Naive thymus-derived CD4-positive, alpha-beta T cell (primary cell): ENCODE measurements at regions not wholly inside any gene's neighbourhood (a gene's known extent, or its start where the extent isn't known, plus 50 kb on each side); places are given as distances from the start of the nearest gene placed in this dataset.
"Not testable (repeated sequence)": the region's sequence is repeated elsewhere in the genome, so short reads cannot be mapped to it uniquely, and the experiment has no call there.

ENCODE experiments used
- ATAC-seq: fragments of 150-1000 bp; cut with Tn5 transposase; 2 replicates; pipeline ENCODE4 v1.10.0; 2021; ENCODE audit warnings: mild to moderate bottlenecking, moderate library complexity
- CTCF ChIA-PET: fragments of 350-600 bp; sonication (Branson Sonifier 250); formaldehyde crosslinking; loops from one replicate; lab custom pipeline; 2021; ENCODE audit warnings: antibody characterized with exemption; lab: Charles Lee
- POLR2A ChIA-PET: fragments of 350-600 bp; sonication (Branson Sonifier 250); formaldehyde crosslinking; loops from one replicate; lab custom pipeline; 2021; ENCODE audit warnings: antibody characterized with exemption, inconsistent platforms; lab: Charles Lee
- DNase-seq, 9 donors: peaks; one replicate each; pipeline versions ENCODE4 v3.0.0 to v3.0.0-alpha.2; 2020 to 2022; ENCODE audit warnings: mixed read lengths in 1 of 9
- H3K27ac ChIP-seq: one replicate; pipeline ENCODE4 v1.7.0; 2013; ENCODE audit warnings: mild to moderate bottlenecking, low read depth, low read length, moderate library complexity
- H3K27me3 ChIP-seq, 2 donors: one replicate each; pipeline ENCODE4 v1.7.0; 2013; ENCODE audit warnings: low read length in 2 of 2, mild to moderate bottlenecking in 2 of 2, moderate library complexity in 2 of 2; ENCODE audit not compliant: control insufficient read depth in 2 of 2, insufficient read depth in 2 of 2
- H3K36me3 ChIP-seq, 3 experiments: 1 replicate in 2 of 3; 2 replicates in 1 of 3; pipeline ENCODE4 v1.7.0; 2013; ENCODE audit warnings: low read length in 3 of 3, mild to moderate bottlenecking in 3 of 3, moderate library complexity in 1 of 3; ENCODE audit not compliant: insufficient read depth in 3 of 3, control insufficient read depth in 2 of 3
- H3K4me1 ChIP-seq, 2 donors: one replicate each; pipeline ENCODE4 v1.7.0; 2013; ENCODE audit warnings: low read length in 2 of 2, mild to moderate bottlenecking in 2 of 2, moderate library complexity in 1 of 2; ENCODE audit not compliant: control insufficient read depth in 2 of 2, insufficient read depth in 2 of 2
- H3K4me3 ChIP-seq: 2 replicates; pipeline ENCODE4 v1.7.0; 2013; ENCODE audit warnings: mild to moderate bottlenecking, low read length
- H3K9me3 ChIP-seq, 3 experiments: 1 replicate in 2 of 3; 2 replicates in 1 of 3; pipeline ENCODE4 v1.7.0; 2013; ENCODE audit warnings: low read length in 3 of 3; ENCODE audit not compliant: control insufficient read depth in 2 of 3
- H3K27ac Mint-ChIP-seq, 9 donors: one replicate each; pipeline ENCODE4 v1.8.0; 2020 to 2022; ENCODE audit warnings: mixed read lengths in 9 of 9, mild to moderate bottlenecking in 8 of 9, moderate library complexity in 5 of 9, inconsistent platforms in 2 of 9
- H3K27me3 Mint-ChIP-seq, 5 donors: one replicate each; pipeline ENCODE4 v1.8.0; 2021 to 2022; ENCODE audit warnings: mixed read lengths in 5 of 5, mild to moderate bottlenecking in 1 of 5
- H3K36me3 Mint-ChIP-seq, 5 donors: one replicate each; pipeline ENCODE4 v1.8.0; 2020 to 2022; ENCODE audit warnings: mixed read lengths in 5 of 5, mild to moderate bottlenecking in 3 of 5, inconsistent platforms in 1 of 5
- H3K4me1 Mint-ChIP-seq, 7 donors: one replicate each; pipeline ENCODE4 v1.8.0; 2020 to 2022; ENCODE audit warnings: mixed read lengths in 7 of 7, mild to moderate bottlenecking in 3 of 7, inconsistent platforms in 1 of 7
- H3K4me3 Mint-ChIP-seq, 10 donors: one replicate each; pipeline ENCODE4 v1.8.0; 2020 to 2022; ENCODE audit warnings: mild to moderate bottlenecking in 10 of 10, mixed read lengths in 10 of 10, moderate library complexity in 6 of 10, inconsistent platforms in 2 of 10
- H3K9me3 Mint-ChIP-seq, 11 donors: one replicate each; pipeline ENCODE4 v1.8.0; 2020 to 2022; ENCODE audit warnings: mixed read lengths in 11 of 11, mild to moderate bottlenecking in 4 of 11, inconsistent platforms in 1 of 11, moderate library complexity in 1 of 11
- intact Hi-C, 2 donors: fragments of 100-400 bp; cut with micrococcal nuclease; formaldehyde crosslinking; loops; one replicate each; pipeline ENCODE4 v1.15.1; 2023

- no peaks in the 10 kb centered on the region for H3K27me3 Mint-ChIP-seq
- no peaks in the 10 kb centered on the region for H3K27me3 ChIP-seq
- H3K36me3 Mint-ChIP-seq = no peaks in the 10 kb centered on the region
- no peak overlapping the region for H3K27ac ChIP-seq
- ChIA-PET CTCF (no interaction called here), POLR2A (no interaction called here)
- intact Hi-C loops = no loop called here
- DNase-seq (no peak), ATAC-seq (no peak)
- H3K4me1 ChIP-seq = no peaks in the 10 kb centered on the region
- H3K27ac Mint-ChIP-seq = no peak overlapping the region
- H3K4me3 Mint-ChIP-seq = no peak overlapping the region
- no peak overlapping the region for H3K4me3 ChIP-seq
- no peaks in the 10 kb centered on the region for H3K4me1 Mint-ChIP-seq
- no peaks in the 10 kb centered on the region for H3K9me3 ChIP-seq
- peaks cover 0 to 5% (median 0%) of the 10 kb centered on the region in 11 donors for H3K9me3 Mint-ChIP-seq
- H3K36me3 ChIP-seq = no peaks in the 10 kb centered on the region
These were observed 425.3 kb downstream of the NR4A2 start for GRCh38 chr2:155907211-155907610.

GRCh38 chr2:155905657-155906056 lies 426.9 kb downstream of the NR4A2 start:
- ATAC-seq (no peak), DNase-seq (no peak)
- H3K9me3 Mint-ChIP-seq = peaks cover 0 to 5% (median 0%) of the 10 kb centered on the region in 11 donors
- H3K9me3 ChIP-seq = no peaks in the 10 kb centered on the region
- H3K36me3 ChIP-seq = no peaks in the 10 kb centered on the region
- H3K27ac ChIP-seq = no peak overlapping the region
- no peak overlapping the region for H3K4me3 ChIP-seq
- no peaks in the 10 kb centered on the region for H3K4me1 Mint-ChIP-seq
- H3K36me3 Mint-ChIP-seq = no peaks in the 10 kb centered on the region
- no peaks in the 10 kb centered on the region for H3K27me3 Mint-ChIP-seq
- H3K4me3 Mint-ChIP-seq = no peak overlapping the region
- no peak overlapping the region for H3K27ac Mint-ChIP-seq
- H3K4me1 ChIP-seq = no peaks in the 10 kb centered on the region
- ChIA-PET POLR2A (no interaction called here), CTCF (no interaction called here)
- no peaks in the 10 kb centered on the region for H3K27me3 ChIP-seq
- intact Hi-C loops = no loop called here

- Mint-ChIP-seq H3K27ac (no peak overlapping the region), H3K4me3 (no peak overlapping the region), H3K4me1 (no peaks in the 10 kb centered on the region), H3K36me3 (no peaks in the 10 kb centered on the region), H3K27me3 (no peaks in the 10 kb centered on the region), H3K9me3 (peaks cover 0 to 3% (median 0%) of the 10 kb centered on the region in 11 donors)
- Histone ChIP-seq H3K4me3 (no peak overlapping the region), H3K36me3 (no peaks in the 10 kb centered on the region), H3K27ac (no peak overlapping the region), H3K9me3 (no peaks in the 10 kb centered on the region), H3K4me1 (no peaks in the 10 kb centered on the region), H3K27me3 (no peaks in the 10 kb centered on the region)
- ChIA-PET POLR2A (no interaction called here), CTCF (no interaction called here)
- intact Hi-C loops = no loop called here
- DNase-seq (no peak), ATAC-seq (no peak)
These were observed 427.8 kb downstream of the NR4A2 start for GRCh38 chr2:155904720-155905119.

- ATAC-seq (no peak), DNase-seq (no peak)
- Mint-ChIP-seq H3K27me3 (no peaks in the 10 kb centered on the region), H3K4me1 (no peaks in the 10 kb centered on the region), H3K36me3 (no peaks in the 10 kb centered on the region), H3K27ac (no peak overlapping the region), H3K9me3 (peaks cover 0 to 2% (median 0%) of the 10 kb centered on the region in 11 donors), H3K4me3 (no peak overlapping the region)
- H3K4me3 ChIP-seq = no peak overlapping the region
- ChIA-PET POLR2A (no interaction called here), CTCF (no interaction called here)
- intact Hi-C loops = no loop called here
- no peaks in the 10 kb centered on the region for H3K4me1 ChIP-seq
- H3K27ac ChIP-seq = no peak overlapping the region
- H3K36me3 ChIP-seq = no peaks in the 10 kb centered on the region
- no peaks in the 10 kb centered on the region for H3K27me3 ChIP-seq
- H3K9me3 ChIP-seq = no peaks in the 10 kb centered on the region
These were observed 429.9 kb downstream of the NR4A2 start for GRCh38 chr2:155902635-155903034.

- ATAC-seq = no peak
- Histone ChIP-seq H3K36me3 (no peaks in the 10 kb centered on the region), H3K4me3 (no peak overlapping the region), H3K27ac (no peak overlapping the region), H3K9me3 (no peaks in the 10 kb centered on the region), H3K27me3 (no peaks in the 10 kb centered on the region), H3K4me1 (no peaks in the 10 kb centered on the region)
- Mint-ChIP-seq H3K36me3 (no peaks in the 10 kb centered on the region), H3K4me1 (no peaks in the 10 kb centered on the region), H3K9me3 (peaks cover 0 to 14% (median 0%) of the 10 kb centered on the region in 11 donors), H3K27ac (no peak overlapping the region), H3K27me3 (no peaks in the 10 kb centered on the region), H3K4me3 (no peak overlapping the region)
- ChIA-PET POLR2A (no interaction called here), CTCF (no interaction called here)
- intact Hi-C loops = no loop called here
- DNase-seq = no peak
These were observed 437.5 kb downstream of the NR4A2 start for GRCh38 chr2:155895016-155895415.

GRCh38 chr2:155880382-155880781 lies 452.1 kb downstream of the NR4A2 start:
- H3K4me3 Mint-ChIP-seq = not testable (repeated sequence)

GRCh38 chr2:155879900-155880299 lies 452.6 kb downstream of the NR4A2 start:
- H3K4me3 Mint-ChIP-seq, intact Hi-C loops, H3K27me3 Mint-ChIP-seq, H3K36me3 Mint-ChIP-seq, DNase-seq, CTCF ChIA-PET, ATAC-seq, H3K36me3 ChIP-seq, H3K27me3 ChIP-seq, H3K27ac Mint-ChIP-seq, H3K9me3 ChIP-seq, H3K4me3 ChIP-seq, H3K4me1 ChIP-seq, POLR2A ChIA-PET, H3K27ac ChIP-seq, H3K4me1 Mint-ChIP-seq: not testable (repeated sequence)
- H3K9me3 Mint-ChIP-seq = peaks cover 7 to 61% (median 28%) of the 10 kb centered on the region in 11 donors

More at GRCh38 chr2:155880382-155880781, 452.1 kb downstream of the NR4A2 start:
- H3K36me3 ChIP-seq, H3K27me3 Mint-ChIP-seq, H3K27ac ChIP-seq, H3K4me1 Mint-ChIP-seq, POLR2A ChIA-PET, H3K4me1 ChIP-seq, H3K27me3 ChIP-seq, ATAC-seq, CTCF ChIA-PET, H3K27ac Mint-ChIP-seq, H3K9me3 ChIP-seq, DNase-seq, H3K36me3 Mint-ChIP-seq, intact Hi-C loops, H3K4me3 ChIP-seq: not testable (repeated sequence)
- peaks cover 11 to 65% (median 28%) of the 10 kb centered on the region in 11 donors for H3K9me3 Mint-ChIP-seq
